ENCODE measurements at regions not wholly inside any gene's neighbourhood (a gene's known extent, or its start where the extent isn't known, plus 50 kb on each side); places are given as distances from the start of the nearest gene placed in this dataset.
"Not testable (repeated sequence)": the region's sequence is repeated elsewhere in the genome, so short reads cannot be mapped to it uniquely, and the experiment has no call there.

- DNase-seq, result no peak
Measured at GRCh38 chr12:88882662-88883061, 302.4 kb upstream of the KITLG start.

- no peak for DNase-seq
Measured at GRCh38 chr12:88880051-88880450, 299.8 kb upstream of the KITLG start.

GRCh38 chr12:88878295-88878694, 298.0 kb upstream of the KITLG start:
- no peak for DNase-seq

- DNase-seq, result no peak
Measured at GRCh38 chr12:88876857-88877256, 296.6 kb upstream of the KITLG start.

GRCh38 chr12:88870000-88870737, 289.9 kb upstream of the KITLG start:
- no peak for DNase-seq

GRCh38 chr12:88868050-88868449, 287.8 kb upstream of the KITLG start:
- no peak for DNase-seq

- DNase-seq, result no peak
Measured at GRCh38 chr12:88867510-88867909, 287.2 kb upstream of the KITLG start.

- DNase-seq, result no peak
Measured at GRCh38 chr12:88866881-88867280, 286.6 kb upstream of the KITLG start.

GRCh38 chr12:88865537-88865936, 285.3 kb upstream of the KITLG start:
- no peak for DNase-seq

- DNase-seq, result no peak
Measured at GRCh38 chr12:88860851-88861250, 280.6 kb upstream of the KITLG start.

- DNase-seq, result no peak
Measured at GRCh38 chr12:88856201-88856600, 275.9 kb upstream of the KITLG start.

- DNase-seq, result no peak
Measured at GRCh38 chr12:88855301-88855700, 275.0 kb upstream of the KITLG start.

GRCh38 chr12:88854260-88854659, 274.0 kb upstream of the KITLG start:
- DNase-seq, result no peak

GRCh38 chr12:88847246-88847645, 267.0 kb upstream of the KITLG start:
- not testable (repeated sequence) for DNase-seq

GRCh38 chr12:88844426-88844825, 264.2 kb upstream of the KITLG start:
- no peak for DNase-seq

- no peak for DNase-seq
Measured at GRCh38 chr12:88842314-88842713, 262.0 kb upstream of the KITLG start.

- DNase-seq, result no peak
Measured at GRCh38 chr12:88839486-88839885, 259.2 kb upstream of the KITLG start.

- DNase-seq, result no peak
Measured at GRCh38 chr12:88836156-88836555, 255.9 kb upstream of the KITLG start.

GRCh38 chr12:88834226-88834625, 254.0 kb upstream of the KITLG start:
- no peak for DNase-seq

- no peak for DNase-seq
Measured at GRCh38 chr12:88833641-88834116, 253.4 kb upstream of the KITLG start.

GRCh38 chr12:88828537-88828936, 248.3 kb upstream of the KITLG start:
- DNase-seq, result not testable (repeated sequence)

GRCh38 chr12:88820012-88820411, 239.7 kb upstream of the KITLG start:
- no peak for DNase-seq

- no peak for DNase-seq
Measured at GRCh38 chr12:88816201-88816600, 235.9 kb upstream of the KITLG start.

- no peak for DNase-seq
Measured at GRCh38 chr12:88814779-88815178, 234.5 kb upstream of the KITLG start.

- no peak for DNase-seq
Measured at GRCh38 chr12:88812610-88813009, 232.3 kb upstream of the KITLG start.
